Breast epithelium (tissue), 4 donors: ENCODE measurements at regions not wholly inside any gene's neighbourhood (a gene's known extent, or its start where the extent isn't known, plus 50 kb on each side); places are given as distances from the start of the nearest gene placed in this dataset.

Source experiments
- DNase-seq, 2 donors: peaks; one replicate each; pipeline ENCODE4 v3.0.0-alpha.2; 2019; ENCODE audit warnings: low spot score in 2 of 2
- H3K27ac ChIP-seq, 2 donors: fragments of 200-600 bp; sonication (generic) in 1 of 2; one replicate each; pipeline ENCODE4 v1.5.1; 2016 to 2019; ENCODE audit warnings: mild to moderate bottlenecking in 1 of 2
- H3K27me3 ChIP-seq, 2 donors: fragments of 200-600 bp; sonication (generic) in 1 of 2; one replicate each; pipeline versions ENCODE4 v1.5.1 to v1.6.0; 2017 to 2019; ENCODE audit warnings: control low read depth in 1 of 2, mild to moderate bottlenecking in 1 of 2
- H3K36me3 ChIP-seq: fragments of 200-600 bp; one replicate; pipeline ENCODE4 v1.5.1; 2019
- H3K4me1 ChIP-seq, 2 donors: fragments of 200-600 bp; sonication (generic); one replicate each; pipeline ENCODE4 v1.5.1; 2016 to 2019; ENCODE audit warnings: control low read depth in 1 of 2
- H3K4me3 ChIP-seq, 3 donors: fragments of 200-600 bp; sonication (generic); 1 replicate in 2 of 3; 2 replicates in 1 of 3; pipeline ENCODE4 v1.5.1; 2016 to 2019; ENCODE audit warnings: mild to moderate bottlenecking in 3 of 3, moderate library complexity in 2 of 3
- H3K9me3 ChIP-seq, 2 donors: fragments of 200-600 bp; sonication (generic) in 1 of 2; one replicate each; pipeline ENCODE4 v1.5.1; 2016 to 2019; ENCODE audit warnings: control low read depth in 1 of 2
- POLR2A ChIP-seq: fragments of 450-650 bp; IDR thresholded peaks from one replicate; pipeline ENCODE4 v1.6.1; 2016; ENCODE audit warnings: antibody characterized with exemption, mild to moderate bottlenecking, moderate library complexity
- POLR2AphosphoS5 ChIP-seq, 3 donors: sonication (generic); formaldehyde crosslinking; IDR thresholded peaks; one replicate each; pipeline ENCODE4 v1.6.1; 2017; ENCODE audit warnings: antibody characterized with exemption in 3 of 3
- intact Hi-C: fragments of 100-400 bp; cut with DNase I; formaldehyde crosslinking; loops from one replicate; pipeline ENCODE4 v1.15.1; 2023; ENCODE audit warnings: low total_unique reads
- TF ChIP-seq, protein P1 (sequence below), 3 donors: fragments of 450-650 bp; IDR thresholded peaks; one replicate each; pipeline ENCODE4 v1.5.1; 2016 to 2017; ENCODE audit warnings: antibody characterized with exemption in 3 of 3, mild to moderate bottlenecking in 3 of 3, moderate library complexity in 3 of 3

DNA sequence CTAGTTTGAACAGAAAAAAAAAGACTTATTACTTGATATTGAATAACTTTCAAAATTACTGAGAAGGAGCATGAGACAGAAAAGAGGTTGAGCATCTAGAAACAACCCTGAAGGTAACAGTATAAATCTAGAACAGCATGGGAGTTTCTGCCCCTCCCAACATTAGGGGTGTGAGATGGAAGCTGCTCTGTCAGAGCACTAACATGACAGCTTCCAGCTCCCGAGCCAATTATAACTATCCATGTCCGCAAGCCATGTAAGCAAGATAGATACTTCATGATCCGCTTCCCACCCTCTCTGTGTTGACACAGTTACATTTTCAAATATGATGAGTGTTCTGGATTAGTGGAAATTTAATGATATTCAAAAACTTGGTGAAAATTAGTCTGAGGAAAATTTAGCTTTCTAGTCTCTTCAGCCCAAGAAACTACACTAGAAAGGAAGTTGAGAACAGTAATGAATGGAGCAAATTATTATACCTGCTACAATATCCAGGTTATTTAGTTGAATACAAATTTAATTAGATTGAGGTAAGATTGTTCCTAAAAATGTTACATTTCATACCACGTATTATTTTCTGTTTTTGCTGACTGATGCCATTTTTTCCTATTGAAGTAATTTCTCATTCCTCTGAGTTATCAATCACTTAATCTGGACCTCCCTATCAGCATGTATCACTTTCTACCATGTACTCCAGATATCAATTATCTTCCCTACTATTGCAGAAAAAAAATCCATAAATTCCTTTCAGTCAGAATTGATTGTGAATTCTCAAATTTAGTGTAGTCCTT, 129.3 kb upstream of the SLIT2 start:
- TF ChIP-seq, protein P1, sequence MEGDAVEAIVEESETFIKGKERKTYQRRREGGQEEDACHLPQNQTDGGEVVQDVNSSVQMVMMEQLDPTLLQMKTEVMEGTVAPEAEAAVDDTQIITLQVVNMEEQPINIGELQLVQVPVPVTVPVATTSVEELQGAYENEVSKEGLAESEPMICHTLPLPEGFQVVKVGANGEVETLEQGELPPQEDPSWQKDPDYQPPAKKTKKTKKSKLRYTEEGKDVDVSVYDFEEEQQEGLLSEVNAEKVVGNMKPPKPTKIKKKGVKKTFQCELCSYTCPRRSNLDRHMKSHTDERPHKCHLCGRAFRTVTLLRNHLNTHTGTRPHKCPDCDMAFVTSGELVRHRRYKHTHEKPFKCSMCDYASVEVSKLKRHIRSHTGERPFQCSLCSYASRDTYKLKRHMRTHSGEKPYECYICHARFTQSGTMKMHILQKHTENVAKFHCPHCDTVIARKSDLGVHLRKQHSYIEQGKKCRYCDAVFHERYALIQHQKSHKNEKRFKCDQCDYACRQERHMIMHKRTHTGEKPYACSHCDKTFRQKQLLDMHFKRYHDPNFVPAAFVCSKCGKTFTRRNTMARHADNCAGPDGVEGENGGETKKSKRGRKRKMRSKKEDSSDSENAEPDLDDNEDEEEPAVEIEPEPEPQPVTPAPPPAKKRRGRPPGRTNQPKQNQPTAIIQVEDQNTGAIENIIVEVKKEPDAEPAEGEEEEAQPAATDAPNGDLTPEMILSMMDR (IDR thresholded peaks at IDR 0.05) = no peak
- TF ChIP-seq POLR2AphosphoS5 (IDR thresholded peaks at IDR 0.05) (no peak), POLR2A (no peak)
- intact Hi-C loops = no loop called here
- no peak overlapping the region for H3K4me3 ChIP-seq
- no peak for DNase-seq
- no peaks in the 10 kb centered on the region for H3K9me3 ChIP-seq
- no peaks in the 10 kb centered on the region for H3K27me3 ChIP-seq
- H3K4me1 ChIP-seq = no peaks in the 10 kb centered on the region
- no peak overlapping the region for H3K27ac ChIP-seq
- H3K36me3 ChIP-seq = no peaks in the 10 kb centered on the region

DNA sequence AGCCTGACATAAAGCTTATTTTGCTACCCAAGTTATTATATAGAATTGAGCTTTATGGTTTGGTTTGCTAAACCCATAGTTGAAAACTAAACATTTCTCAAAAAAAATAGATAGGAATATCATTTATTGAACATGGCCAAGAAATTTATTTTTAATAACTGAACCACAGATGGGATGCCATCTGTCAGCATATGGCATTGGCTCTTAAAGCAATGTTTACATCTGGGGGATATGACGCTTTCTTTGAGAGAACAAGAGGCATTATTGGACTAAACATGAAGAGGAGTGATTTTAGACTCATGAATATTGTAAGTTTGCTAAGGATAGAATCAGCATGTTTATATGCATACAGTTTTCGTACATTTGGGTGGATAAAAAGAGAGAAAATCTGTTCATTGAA, 132.6 kb upstream of the SLIT2 start:
- Histone ChIP-seq H3K9me3 (no peaks in the 10 kb centered on the region), H3K4me3 (no peak overlapping the region), H3K27me3 (no peaks in the 10 kb centered on the region), H3K27ac (no peak overlapping the region), H3K4me1 (no peaks in the 10 kb centered on the region), H3K36me3 (no peaks in the 10 kb centered on the region)
- no peak for DNase-seq
- TF ChIP-seq POLR2AphosphoS5 (IDR thresholded peaks at IDR 0.05) (no peak), POLR2A (no peak)
- TF ChIP-seq, protein P1 (IDR thresholded peaks at IDR 0.05) = no peak
- intact Hi-C loops = no loop called here

DNA sequence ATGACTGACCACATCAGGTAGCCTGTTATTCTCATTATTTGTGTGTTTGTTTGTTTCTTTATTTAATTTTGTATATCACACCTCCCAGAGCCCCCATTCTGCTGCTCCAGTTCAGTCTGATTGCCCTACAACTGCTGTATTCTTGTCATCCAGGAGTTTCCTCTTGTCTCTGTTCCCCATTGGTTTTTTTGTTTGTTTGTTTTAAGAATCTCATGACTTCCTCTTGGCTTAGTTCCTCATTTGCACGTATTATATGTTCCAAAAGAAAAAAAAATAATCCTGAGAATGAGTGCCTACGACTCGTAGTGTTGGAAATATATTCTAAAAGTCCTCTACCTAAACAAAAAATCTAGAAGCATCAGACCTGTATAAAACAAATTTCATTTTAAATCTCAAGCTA, 142.3 kb upstream of the SLIT2 start:
- intact Hi-C loops = no loop called here
- Histone ChIP-seq H3K9me3 (no peaks in the 10 kb centered on the region), H3K4me3 (no peak overlapping the region), H3K27ac (no peak overlapping the region), H3K27me3 (no peaks in the 10 kb centered on the region), H3K4me1 (no peaks in the 10 kb centered on the region), H3K36me3 (no peaks in the 10 kb centered on the region)
- no peak for DNase-seq
- TF ChIP-seq, protein P1 (IDR thresholded peaks at IDR 0.05) = no peak

DNA sequence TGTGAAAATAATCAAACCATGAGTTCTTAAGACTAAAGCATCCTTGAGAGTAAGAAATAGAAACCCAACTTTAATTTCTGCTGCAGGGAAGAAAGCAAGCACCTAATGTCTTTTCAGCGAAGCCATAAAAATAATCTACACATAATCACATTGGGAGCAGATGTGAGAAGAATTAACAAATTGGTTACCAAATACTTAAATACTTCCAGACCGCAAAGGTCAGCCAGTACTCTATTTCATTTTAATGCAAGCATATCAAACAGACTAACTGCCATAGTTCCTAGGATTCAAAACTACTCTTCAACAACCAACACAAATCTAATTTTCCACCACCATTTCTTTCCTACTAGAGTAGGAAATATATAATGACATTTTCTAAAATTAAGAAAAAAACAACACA, 144.8 kb upstream of the SLIT2 start:
- Histone ChIP-seq H3K4me1 (no peaks in the 10 kb centered on the region), H3K36me3 (no peaks in the 10 kb centered on the region), H3K27me3 (no peaks in the 10 kb centered on the region), H3K9me3 (no peaks in the 10 kb centered on the region), H3K27ac (no peak overlapping the region), H3K4me3 (no peak overlapping the region)
- TF ChIP-seq POLR2A (no peak), POLR2AphosphoS5 (IDR thresholded peaks at IDR 0.05) (no peak)
- TF ChIP-seq, protein P1 (IDR thresholded peaks at IDR 0.05) = no peak
- DNase-seq = no peak
- intact Hi-C loops = no loop called here

DNA sequence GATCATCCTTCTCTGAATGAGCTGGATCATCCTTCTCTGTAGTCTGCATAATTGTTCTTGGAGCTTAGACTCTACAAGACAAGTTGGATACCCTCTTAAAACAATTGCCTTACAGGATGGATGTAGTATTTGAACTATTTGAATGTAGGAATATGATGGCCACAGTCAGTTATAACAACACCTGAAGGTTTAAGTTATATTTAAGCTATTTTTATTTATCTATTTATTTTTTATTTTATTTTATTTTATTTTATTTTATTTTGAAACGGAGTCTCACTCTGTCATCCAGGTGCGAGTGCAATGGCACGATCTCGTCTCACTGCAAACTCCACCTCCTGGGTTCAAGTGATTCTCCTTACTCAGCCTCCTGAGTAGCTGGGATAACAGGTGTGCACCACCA, 149.9 kb upstream of the SLIT2 start:
- no peaks in the 10 kb centered on the region for H3K4me1 ChIP-seq
- no peak overlapping the region for H3K27ac ChIP-seq
- no peak overlapping the region for H3K4me3 ChIP-seq
- intact Hi-C loops = no loop called here
- H3K9me3 ChIP-seq = no peaks in the 10 kb centered on the region
- no peaks in the 10 kb centered on the region for H3K36me3 ChIP-seq
- TF ChIP-seq POLR2A (no peak), POLR2AphosphoS5 (IDR thresholded peaks at IDR 0.05) (no peak)
- TF ChIP-seq, protein P1 (IDR thresholded peaks at IDR 0.05) = no peak
- H3K27me3 ChIP-seq = no peaks in the 10 kb centered on the region
- no peak for DNase-seq
